HepG2 (cell line): ENCODE measurements at regions not wholly inside any gene's neighbourhood (a gene's known extent, or its start where the extent isn't known, plus 50 kb on each side); places are given as distances from the start of the nearest gene placed in this dataset.

Experiments used
- ATAC-seq: fragments of 200-7000 bp; cut with Tn5 transposase; 3 replicates; pipeline ENCODE4 v1.9.1; 2020; ENCODE audit warnings: mild to moderate bottlenecking, moderate library complexity
- BruUV-seq: library from RNA; stranded (reverse); fragments of 400-500 nt; replicated peaks from 2 replicates; lab custom pipeline; 2021; lab: Mats Ljungman, UMichigan
- CTCF ChIA-PET: fragments of 300-600 bp; formaldehyde crosslinking; extraction: SDS; loops from one replicate; lab custom pipeline; 2021; ENCODE audit warnings: low total read pairs, inconsistent platforms, low intra/inter-chr PET ratio; lab: Yijun Ruan, JAX
- POLR2A ChIA-PET: fragments of 350-600 bp; sonication (Branson Sonifier 250); formaldehyde crosslinking; loops from one replicate; lab custom pipeline; 2020; ENCODE audit warnings: antibody characterized with exemption, inconsistent platforms; lab: Yijun Ruan, JAX
- DNase-seq: peaks from one replicate; pipeline ENCODE4 v3.0.0-alpha.2; 2015; ENCODE audit warnings: low spot score
- FAIRE-seq: peaks from 3 replicates; lab custom pipeline; 2011; peaks lifted over from hg19 to GRCh38; lab: Jason Lieb, UNC
- H2AFZ ChIP-seq: one replicate; pipeline ENCODE4 v1.6.1; 2011; ENCODE audit warnings: low read length, inconsistent platforms
- H3K27ac ChIP-seq: fragments of 300-600 bp; 3 replicates; pipeline ENCODE4 v1.8.0; 2011; ENCODE audit warnings: mixed run types, mild to moderate bottlenecking, mixed read lengths, low read length, inconsistent platforms; ENCODE audit not compliant: insufficient read depth; ENCODE audit errors: extremely low read length
- H3K27me3 ChIP-seq, 2 experiments: fragments of 200-600 bp in 1 of 2; 2 replicates in 1 of 2; 3 replicates in 1 of 2; pipeline versions ENCODE4 v1.6.0 to v1.8.0; 2011; ENCODE audit warnings: low read length in 2 of 2, mild to moderate bottlenecking in 2 of 2, moderate library complexity in 2 of 2, inconsistent platforms in 1 of 2; ENCODE audit not compliant: insufficient read depth in 2 of 2, control insufficient read depth in 1 of 2
- H3K36me3 ChIP-seq, 2 experiments: fragments of 200-600 bp in 1 of 2; replicated peaks in 1 of 2; 2 replicates in 1 of 2; 3 replicates in 1 of 2; pipeline versions ENCODE4 v1.5.1 to v1.8.0; 2011; ENCODE audit warnings: low read length in 2 of 2, inconsistent platforms in 1 of 2; ENCODE audit not compliant: insufficient read depth in 2 of 2, control insufficient read depth in 1 of 2
- H3K4me1 ChIP-seq: 2 replicates; pipeline ENCODE4 v1.5.1; 2012; ENCODE audit warnings: low read length, inconsistent platforms; ENCODE audit not compliant: insufficient read depth
- H3K4me2 ChIP-seq: 2 replicates; pipeline ENCODE4 v1.6.0; 2011; ENCODE audit warnings: low read depth, low read length, inconsistent platforms
- H3K4me3 ChIP-seq, 3 experiments: fragments of 200-600 bp in 1 of 3; sonication (generic), shearing (Covaris generic) in 1 of 3; replicated peaks in 1 of 3; 2 replicates each; pipeline ENCODE4 v1.5.1; 2011 to 2016; ENCODE audit warnings: low read length in 3 of 3, inconsistent platforms in 2 of 3, low read depth in 2 of 3, mild to moderate bottlenecking in 2 of 3, control low read depth in 1 of 3, mixed read lengths in 1 of 3; ENCODE audit not compliant: insufficient read depth in 1 of 3
- H3K79me2 ChIP-seq: one replicate; pipeline ENCODE4 v1.6.1; 2011; ENCODE audit warnings: low read length, inconsistent platforms; ENCODE audit not compliant: insufficient read depth
- H3K9ac ChIP-seq: 2 replicates; pipeline ENCODE4 v1.6.0; 2011; ENCODE audit warnings: mild to moderate bottlenecking, low read depth, low read length, inconsistent platforms; ENCODE audit not compliant: insufficient read depth
- H3K9me3 ChIP-seq: 2 replicates; pipeline ENCODE4 v1.5.1; 2012; ENCODE audit warnings: mild to moderate bottlenecking, low read length
- H4K20me1 ChIP-seq: 2 replicates; pipeline ENCODE4 v1.6.0; 2011; ENCODE audit warnings: inconsistent platforms, mild to moderate bottlenecking, low read length, moderate library complexity; ENCODE audit not compliant: insufficient read depth
- CAMTA2 ChIP-seq: sonication (generic); formaldehyde crosslinking; IDR thresholded peaks from 2 replicates; pipeline ENCODE4 v1.4.0; 2020; ENCODE audit warnings: mild to moderate bottlenecking, missing genetic modification reagents, borderline replicate concordance
- EHMT2 ChIP-seq: fragments of 200-600 bp; sonication (generic); IDR thresholded peaks from 2 replicates; pipeline ENCODE4 v1.7.0; 2017; ENCODE audit warnings: antibody characterized with exemption, low read depth, low read length, borderline replicate concordance
- TAF1 ChIP-seq: sonication (generic); formaldehyde crosslinking; IDR thresholded peaks from 2 replicates; pipeline ENCODE4 v1.4.0; 2020; ENCODE audit warnings: missing genetic modification reagents
- UBTF ChIP-seq: sonication (generic); formaldehyde crosslinking; IDR thresholded peaks from 2 replicates; pipeline ENCODE4 v1.4.0; 2020; ENCODE audit warnings: mild to moderate bottlenecking, missing genetic modification reagents
- ZFP90 ChIP-seq: sonication (generic); formaldehyde crosslinking; IDR thresholded peaks from 2 replicates; pipeline ENCODE4 v1.8.0; 2022; ENCODE audit warnings: missing genetic modification reagents, mild to moderate bottlenecking, inconsistent platforms, borderline replicate concordance
- ZFX ChIP-seq: sonication (generic); formaldehyde crosslinking; IDR thresholded peaks from 2 replicates; pipeline ENCODE4 v1.4.0; 2020; ENCODE audit warnings: mild to moderate bottlenecking, low read depth, missing genetic modification reagents, moderate library complexity
- ZNF367 ChIP-seq: sonication (generic); formaldehyde crosslinking; IDR thresholded peaks from 2 replicates; pipeline ENCODE4 v1.4.0; 2020; ENCODE audit warnings: missing genetic modification reagents, borderline replicate concordance
- ZNF468 ChIP-seq: sonication (generic); formaldehyde crosslinking; IDR thresholded peaks from 2 replicates; pipeline ENCODE4 v1.8.0; 2022; ENCODE audit warnings: mild to moderate bottlenecking, moderate library complexity, missing genetic modification reagents
- ZNF598 ChIP-seq: sonication (generic); formaldehyde crosslinking; IDR thresholded peaks from 2 replicates; pipeline ENCODE4 v1.5.1; 2020; ENCODE audit warnings: mild to moderate bottlenecking, missing genetic modification reagents, borderline replicate concordance
- ZNF780A ChIP-seq: sonication (generic); formaldehyde crosslinking; IDR thresholded peaks from 2 replicates; pipeline ENCODE4 v1.8.0; 2022; ENCODE audit warnings: mild to moderate bottlenecking, missing genetic modification reagents, moderate library complexity
- WGBS: methylation state at CpG from one replicate; pipeline ENCODE4 v1.1.6; 2017; ENCODE audit warnings: low lambda C conversion rate; 5-methylcytosine and 5-hydroxymethylcytosine counted together
- in situ Hi-C: cut with HindIII; loops from 2 replicates; pipeline ENCODE4 v1.10.0; 2017; ENCODE audit warnings: low pct_unique_long_range_greater_than_20kb; ENCODE audit not compliant: extremely low pct_ligation_motif_present
- intact Hi-C: fragments of 100-400 bp; cut with micrococcal nuclease; formaldehyde crosslinking; loops from one replicate; pipeline ENCODE4 v1.10.0; 2022; ENCODE audit not compliant: unreplicated experiment
- TF ChIP-seq, protein P1 (sequence below): sonication (generic); formaldehyde crosslinking; IDR thresholded peaks from 2 replicates; pipeline ENCODE4 v1.5.1; 2020; ENCODE audit warnings: missing genetic modification reagents, mild to moderate bottlenecking, borderline replicate concordance
- TF ChIP-seq, protein P2 (sequence below): sonication (generic); formaldehyde crosslinking; IDR thresholded peaks from 2 replicates; pipeline ENCODE4 v1.5.1; 2020; ENCODE audit warnings: mild to moderate bottlenecking, missing genetic modification reagents, moderate library complexity

DNA sequence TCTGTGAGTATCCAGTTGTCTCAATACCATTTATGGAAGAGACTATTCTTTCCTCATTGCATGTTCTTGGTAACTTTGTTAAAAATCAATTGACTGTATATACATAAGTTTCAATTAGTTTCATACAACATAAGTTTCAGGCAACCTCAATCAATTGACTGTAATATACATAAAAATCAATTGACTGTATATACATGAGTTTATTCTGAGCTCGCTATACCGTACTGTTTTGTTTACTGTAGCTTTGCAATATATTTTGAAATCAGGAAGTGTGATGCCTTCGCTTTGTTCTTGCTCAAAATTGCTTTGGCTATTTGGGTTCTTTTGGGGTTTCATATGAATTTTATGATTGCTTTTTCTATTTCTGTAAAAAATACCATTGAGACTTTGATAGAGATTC lies 392.0 kb downstream of the BTG1 start (continued):
- TF ChIP-seq, protein P1, sequence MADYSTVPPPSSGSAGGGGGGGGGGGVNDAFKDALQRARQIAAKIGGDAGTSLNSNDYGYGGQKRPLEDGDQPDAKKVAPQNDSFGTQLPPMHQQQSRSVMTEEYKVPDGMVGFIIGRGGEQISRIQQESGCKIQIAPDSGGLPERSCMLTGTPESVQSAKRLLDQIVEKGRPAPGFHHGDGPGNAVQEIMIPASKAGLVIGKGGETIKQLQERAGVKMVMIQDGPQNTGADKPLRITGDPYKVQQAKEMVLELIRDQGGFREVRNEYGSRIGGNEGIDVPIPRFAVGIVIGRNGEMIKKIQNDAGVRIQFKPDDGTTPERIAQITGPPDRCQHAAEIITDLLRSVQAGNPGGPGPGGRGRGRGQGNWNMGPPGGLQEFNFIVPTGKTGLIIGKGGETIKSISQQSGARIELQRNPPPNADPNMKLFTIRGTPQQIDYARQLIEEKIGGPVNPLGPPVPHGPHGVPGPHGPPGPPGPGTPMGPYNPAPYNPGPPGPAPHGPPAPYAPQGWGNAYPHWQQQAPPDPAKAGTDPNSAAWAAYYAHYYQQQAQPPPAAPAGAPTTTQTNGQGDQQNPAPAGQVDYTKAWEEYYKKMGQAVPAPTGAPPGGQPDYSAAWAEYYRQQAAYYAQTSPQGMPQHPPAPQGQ (CRISPR knock-in tag): no peak
- no peak for TF ChIP-seq TAF1 (CRISPR knock-in tag)
- no peak for TF ChIP-seq EHMT2

GRCh38 chr12:91746976-91747375 lies 398.7 kb downstream of the BTG1 start:
- no peak for ATAC-seq
- no peak overlapping the region for H3K27ac ChIP-seq
- H3K9ac ChIP-seq: no peak overlapping the region
- peaks cover 5% of the 10 kb centered on the region; the same call in 1 of the 2 replicates for H3K9me3 ChIP-seq
- TF ChIP-seq ZNF367 (CRISPR knock-in tag) (no peak), ZFX (CRISPR knock-in tag) (no peak), ZNF468 (no peak), ZFP90 (CRISPR knock-in tag) (no peak), UBTF (CRISPR knock-in tag) (no peak), ZNF598 (CRISPR knock-in tag) (no peak), CAMTA2 (CRISPR knock-in tag) (no peak), ZNF780A (CRISPR knock-in tag) (no peak)
- TF ChIP-seq, protein P2, sequence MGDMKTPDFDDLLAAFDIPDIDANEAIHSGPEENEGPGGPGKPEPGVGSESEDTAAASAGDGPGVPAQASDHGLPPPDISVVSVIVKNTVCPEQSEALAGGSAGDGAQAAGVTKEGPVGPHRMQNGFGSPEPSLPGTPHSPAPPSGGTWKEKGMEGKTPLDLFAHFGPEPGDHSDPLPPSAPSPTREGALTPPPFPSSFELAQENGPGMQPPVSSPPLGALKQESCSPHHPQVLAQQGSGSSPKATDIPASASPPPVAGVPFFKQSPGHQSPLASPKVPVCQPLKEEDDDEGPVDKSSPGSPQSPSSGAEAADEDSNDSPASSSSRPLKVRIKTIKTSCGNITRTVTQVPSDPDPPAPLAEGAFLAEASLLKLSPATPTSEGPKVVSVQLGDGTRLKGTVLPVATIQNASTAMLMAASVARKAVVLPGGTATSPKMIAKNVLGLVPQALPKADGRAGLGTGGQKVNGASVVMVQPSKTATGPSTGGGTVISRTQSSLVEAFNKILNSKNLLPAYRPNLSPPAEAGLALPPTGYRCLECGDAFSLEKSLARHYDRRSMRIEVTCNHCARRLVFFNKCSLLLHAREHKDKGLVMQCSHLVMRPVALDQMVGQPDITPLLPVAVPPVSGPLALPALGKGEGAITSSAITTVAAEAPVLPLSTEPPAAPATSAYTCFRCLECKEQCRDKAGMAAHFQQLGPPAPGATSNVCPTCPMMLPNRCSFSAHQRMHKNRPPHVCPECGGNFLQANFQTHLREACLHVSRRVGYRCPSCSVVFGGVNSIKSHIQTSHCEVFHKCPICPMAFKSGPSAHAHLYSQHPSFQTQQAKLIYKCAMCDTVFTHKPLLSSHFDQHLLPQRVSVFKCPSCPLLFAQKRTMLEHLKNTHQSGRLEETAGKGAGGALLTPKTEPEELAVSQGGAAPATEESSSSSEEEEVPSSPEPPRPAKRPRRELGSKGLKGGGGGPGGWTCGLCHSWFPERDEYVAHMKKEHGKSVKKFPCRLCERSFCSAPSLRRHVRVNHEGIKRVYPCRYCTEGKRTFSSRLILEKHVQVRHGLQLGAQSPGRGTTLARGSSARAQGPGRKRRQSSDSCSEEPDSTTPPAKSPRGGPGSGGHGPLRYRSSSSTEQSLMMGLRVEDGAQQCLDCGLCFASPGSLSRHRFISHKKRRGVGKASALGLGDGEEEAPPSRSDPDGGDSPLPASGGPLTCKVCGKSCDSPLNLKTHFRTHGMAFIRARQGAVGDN (CRISPR knock-in tag): no peak
- no peaks in the 10 kb centered on the region for H4K20me1 ChIP-seq
- H2AFZ ChIP-seq: no peak overlapping the region
- ChIA-PET POLR2A (no interaction called here), CTCF (no interaction called here)
- H3K4me3 ChIP-seq: no peak overlapping the region
- BruUV-seq: no TSS peak
- H3K79me2 ChIP-seq: no peaks in the 10 kb centered on the region
- H3K27me3 ChIP-seq: no peaks in the 10 kb centered on the region
- H3K36me3 ChIP-seq: no peaks in the 10 kb centered on the region
- no peaks in the 10 kb centered on the region for H3K4me1 ChIP-seq
- no CpG with 5 or more reads among the region's 1 CpG for WGBS
- H3K4me2 ChIP-seq: no peak overlapping the region
- no peak for FAIRE-seq
- in situ Hi-C loops (no loop called here), intact Hi-C loops (loop anchor here (1.0 kb wide), 1 partner anchor 9 kb away; no protein-coding TSS in a partner anchor)
- DNase-seq: no peak
